Naive thymus-derived CD8-positive, alpha-beta T cell (primary cell): ENCODE measurements at regions not wholly inside any gene's neighbourhood (a gene's known extent, or its start where the extent isn't known, plus 50 kb on each side); places are given as distances from the start of the nearest gene placed in this dataset.

Experiments used
- ATAC-seq, 2 donors: fragments of 150-1000 bp; cut with Tn5 transposase in 1 of 2; sonication (Bioruptor Pico), chemical (Tn5 transposase) in 1 of 2; 1 replicate in 1 of 2; 2 replicates in 1 of 2; pipeline ENCODE4 v1.10.0; 2021; ENCODE audit warnings: mild to moderate bottlenecking in 2 of 2, moderate library complexity in 2 of 2
- POLR2A ChIA-PET: fragments of 350-600 bp; sonication (Branson Sonifier 250); formaldehyde crosslinking; loops from one replicate; lab custom pipeline; 2021; ENCODE audit warnings: antibody characterized with exemption; lab: Charles Lee
- DNase-seq, 10 donors: peaks; one replicate each; pipeline versions ENCODE4 v3.0.0 to v3.0.0-alpha.2; 2020 to 2022
- H3K27ac Mint-ChIP-seq, 10 donors: one replicate each; pipeline ENCODE4 v1.8.0; 2020 to 2022; ENCODE audit warnings: mild to moderate bottlenecking in 10 of 10, mixed read lengths in 10 of 10, moderate library complexity in 4 of 10, inconsistent platforms in 1 of 10
- H3K27me3 Mint-ChIP-seq, 5 donors: one replicate each; pipeline ENCODE4 v1.8.0; 2021 to 2022; ENCODE audit warnings: mixed read lengths in 5 of 5
- H3K36me3 Mint-ChIP-seq, 3 donors: one replicate each; pipeline ENCODE4 v1.8.0; 2020 to 2022; ENCODE audit warnings: mixed read lengths in 3 of 3, mild to moderate bottlenecking in 2 of 3, inconsistent platforms in 1 of 3
- H3K4me1 Mint-ChIP-seq, 4 donors: one replicate each; pipeline ENCODE4 v1.8.0; 2021 to 2022; ENCODE audit warnings: mixed read lengths in 4 of 4
- H3K4me3 Mint-ChIP-seq, 10 donors: one replicate each; pipeline ENCODE4 v1.8.0; 2020 to 2022; ENCODE audit warnings: mild to moderate bottlenecking in 10 of 10, mixed read lengths in 10 of 10, moderate library complexity in 6 of 10, inconsistent platforms in 1 of 10
- H3K9me3 Mint-ChIP-seq, 9 donors: one replicate each; pipeline ENCODE4 v1.8.0; 2020 to 2022; ENCODE audit warnings: mixed read lengths in 9 of 9, mild to moderate bottlenecking in 3 of 9, inconsistent platforms in 1 of 9, moderate library complexity in 1 of 9

GRCh38 chr5:3654515-3654914 lies 58.9 kb downstream of the IRX1 start:
- H3K27ac Mint-ChIP-seq: no peak overlapping the region
- no peaks in the 10 kb centered on the region for H3K36me3 Mint-ChIP-seq
- ATAC-seq: no peak
- H3K9me3 Mint-ChIP-seq: peaks cover 0 to 6% (median 0%) of the 10 kb centered on the region in 9 donors
- H3K4me1 Mint-ChIP-seq: no peaks in the 10 kb centered on the region
- H3K4me3 Mint-ChIP-seq: no peak overlapping the region
- POLR2A ChIA-PET: no interaction called here
- H3K27me3 Mint-ChIP-seq: peaks cover 0 to 6% (median 3%) of the 10 kb centered on the region in 5 donors
- DNase-seq: no peak

GRCh38 chr5:3656803-3657202 lies 61.2 kb downstream of the IRX1 start:
- POLR2A ChIA-PET: no interaction called here

GRCh38 chr5:3657364-3658022 lies 61.9 kb downstream of the IRX1 start:
- Mint-ChIP-seq H3K9me3 (peaks cover 0 to 5% (median 0%) of the 10 kb centered on the region in 9 donors), H3K27me3 (no peaks in the 10 kb centered on the region), H3K4me1 (no peaks in the 10 kb centered on the region), H3K4me3 (no peak overlapping the region), H3K36me3 (no peaks in the 10 kb centered on the region), H3K27ac (no peak overlapping the region)
- POLR2A ChIA-PET: no interaction called here
- DNase-seq: no peak
- ATAC-seq: no peak

More at GRCh38 chr5:3656803-3657202, 61.2 kb downstream of the IRX1 start:
- Mint-ChIP-seq H3K4me1 (no peaks in the 10 kb centered on the region), H3K9me3 (peaks cover 0 to 7% (median 0%) of the 10 kb centered on the region in 9 donors), H3K36me3 (no peaks in the 10 kb centered on the region), H3K27ac (peak overlapping the region in 1 of 10 donors; percentile 26), H3K4me3 (no peak overlapping the region), H3K27me3 (no peaks in the 10 kb centered on the region)
- no peak for DNase-seq
- no peak for ATAC-seq

- Mint-ChIP-seq H3K4me1 (no peaks in the 10 kb centered on the region), H3K27me3 (no peaks in the 10 kb centered on the region), H3K36me3 (no peaks in the 10 kb centered on the region), H3K27ac (no peak overlapping the region), H3K9me3 (peaks cover 0 to 5% (median 0%) of the 10 kb centered on the region in 9 donors), H3K4me3 (no peak overlapping the region)
- DNase-seq (no peak), ATAC-seq (no peak)
- POLR2A ChIA-PET: no interaction called here
These were observed 63.3 kb downstream of the IRX1 start for GRCh38 chr5:3658929-3659328.

GRCh38 chr5:3659907-3660306 lies 64.3 kb downstream of the IRX1 start:
- H3K9me3 Mint-ChIP-seq: peaks cover 0 to 7% (median 0%) of the 10 kb centered on the region in 9 donors
- H3K36me3 Mint-ChIP-seq: no peaks in the 10 kb centered on the region
- no peak for ATAC-seq
- DNase-seq: no peak
- no peak overlapping the region for H3K4me3 Mint-ChIP-seq
- H3K27me3 Mint-ChIP-seq: no peaks in the 10 kb centered on the region
- H3K4me1 Mint-ChIP-seq: no peaks in the 10 kb centered on the region
- H3K27ac Mint-ChIP-seq: no peak overlapping the region
- POLR2A ChIA-PET: no interaction called here

GRCh38 chr5:3660630-3661029 lies 65.0 kb downstream of the IRX1 start:
- Mint-ChIP-seq H3K4me1 (no peaks in the 10 kb centered on the region), H3K27ac (no peak overlapping the region), H3K4me3 (no peak overlapping the region), H3K36me3 (no peaks in the 10 kb centered on the region), H3K9me3 (peaks cover 0 to 7% (median 0%) of the 10 kb centered on the region in 9 donors), H3K27me3 (no peaks in the 10 kb centered on the region)
- DNase-seq (no peak), ATAC-seq (no peak)
- POLR2A ChIA-PET: no interaction called here

- Mint-ChIP-seq H3K4me1 (no peaks in the 10 kb centered on the region), H3K9me3 (peaks cover 0 to 12% (median 0%) of the 10 kb centered on the region in 9 donors), H3K27ac (no peak overlapping the region), H3K36me3 (no peaks in the 10 kb centered on the region), H3K4me3 (no peak overlapping the region), H3K27me3 (peaks cover 0 to 3% (median 0%) of the 10 kb centered on the region in 5 donors)
- ATAC-seq: no peak
- POLR2A ChIA-PET: no interaction called here
- no peak for DNase-seq
These were observed 66.2 kb downstream of the IRX1 start for GRCh38 chr5:3661755-3662296.

GRCh38 chr5:3662344-3662743 lies 66.7 kb downstream of the IRX1 start:
- Mint-ChIP-seq H3K27me3 (peaks cover 0 to 3% (median 0%) of the 10 kb centered on the region in 5 donors), H3K9me3 (peaks cover 0 to 12% (median 0%) of the 10 kb centered on the region in 9 donors), H3K36me3 (no peaks in the 10 kb centered on the region), H3K4me1 (no peaks in the 10 kb centered on the region), H3K4me3 (no peak overlapping the region), H3K27ac (no peak overlapping the region)
- POLR2A ChIA-PET: no interaction called here
- ATAC-seq (no peak), DNase-seq (no peak)

GRCh38 chr5:3671337-3671736 lies 75.7 kb downstream of the IRX1 start:
- DNase-seq (no peak), ATAC-seq (no peak)
- H3K27me3 Mint-ChIP-seq: peaks cover 1 to 15% (median 4%) of the 10 kb centered on the region in 5 donors
- no peak overlapping the region for H3K4me3 Mint-ChIP-seq
- H3K27ac Mint-ChIP-seq: no peak overlapping the region
- POLR2A ChIA-PET: no interaction called here
- H3K36me3 Mint-ChIP-seq: peaks cover 0 to 8% (median 0%) of the 10 kb centered on the region in 3 donors
- peaks cover 0 to 2% (median 0%) of the 10 kb centered on the region in 4 donors for H3K4me1 Mint-ChIP-seq
- peaks cover 0 to 6% (median 2%) of the 10 kb centered on the region in 9 donors for H3K9me3 Mint-ChIP-seq

- DNase-seq: no peak
- no peaks in the 10 kb centered on the region for H3K36me3 Mint-ChIP-seq
- H3K27ac Mint-ChIP-seq: no peak overlapping the region
- H3K4me1 Mint-ChIP-seq: peaks cover 0 to 4% (median 0%) of the 10 kb centered on the region in 4 donors
- POLR2A ChIA-PET: no interaction called here
- no peak for ATAC-seq
- peaks cover 0 to 5% (median 0%) of the 10 kb centered on the region in 9 donors for H3K9me3 Mint-ChIP-seq
- H3K27me3 Mint-ChIP-seq: peaks cover 0 to 7% (median 0%) of the 10 kb centered on the region in 5 donors
- H3K4me3 Mint-ChIP-seq: no peak overlapping the region
These were observed 83.2 kb downstream of the IRX1 start for GRCh38 chr5:3678801-3679200.

- H3K36me3 Mint-ChIP-seq: no peaks in the 10 kb centered on the region
- POLR2A ChIA-PET: no interaction called here
- H3K9me3 Mint-ChIP-seq: peaks cover 0 to 4% (median 0%) of the 10 kb centered on the region in 9 donors
- DNase-seq (no peak), ATAC-seq (no peak)
- no peak overlapping the region for H3K27ac Mint-ChIP-seq
- peaks cover 0 to 2% (median 0%) of the 10 kb centered on the region in 4 donors for H3K4me1 Mint-ChIP-seq
- peaks cover 0 to 5% (median 0%) of the 10 kb centered on the region in 5 donors for H3K27me3 Mint-ChIP-seq
- no peak overlapping the region for H3K4me3 Mint-ChIP-seq
These were observed 85.2 kb downstream of the IRX1 start for GRCh38 chr5:3680821-3681220.

- POLR2A ChIA-PET: no interaction called here
These were observed 88.5 kb downstream of the IRX1 start for GRCh38 chr5:3684118-3684517.

GRCh38 chr5:3684771-3685354 lies 89.2 kb downstream of the IRX1 start:
- DNase-seq (no peak), ATAC-seq (no peak)
- Mint-ChIP-seq H3K9me3 (peaks cover 0 to 4% (median 0%) of the 10 kb centered on the region in 9 donors), H3K4me1 (no peaks in the 10 kb centered on the region), H3K36me3 (no peaks in the 10 kb centered on the region), H3K27ac (peak overlapping the region in 1 of 10 donors; percentile 65), H3K4me3 (no peak overlapping the region), H3K27me3 (peaks cover 0 to 3% (median 0%) of the 10 kb centered on the region in 5 donors)
- POLR2A ChIA-PET: no interaction called here

More at GRCh38 chr5:3684118-3684517, 88.5 kb downstream of the IRX1 start:
- Mint-ChIP-seq H3K36me3 (no peaks in the 10 kb centered on the region), H3K4me3 (no peak overlapping the region), H3K4me1 (no peaks in the 10 kb centered on the region), H3K27me3 (peaks cover 0 to 3% (median 0%) of the 10 kb centered on the region in 5 donors), H3K27ac (no peak overlapping the region), H3K9me3 (peaks cover 0 to 4% (median 0%) of the 10 kb centered on the region in 9 donors)
- ATAC-seq (no peak), DNase-seq (no peak)
